OCI-LY7 (cell line): ENCODE measurements at regions not wholly inside any gene's neighbourhood (a gene's known extent, or its start where the extent isn't known, plus 50 kb on each side); places are given as distances from the start of the nearest gene placed in this dataset.

ENCODE experiments used
- BruUV-seq: library from RNA; stranded (reverse); fragments of 400-500 nt; replicated peaks from 2 replicates; lab custom pipeline; 2021; lab: Mats Ljungman, UMichigan
- CTCF ChIA-PET: fragments of 300-600 bp; sonication (Branson Sonifier 250); formaldehyde crosslinking; loops from one replicate; lab custom pipeline; 2022; ENCODE audit warnings: antibody characterized with exemption; ENCODE audit not compliant: unreplicated experiment; lab: Charles Lee
- POLR2A ChIA-PET: fragments of 300-600 bp; sonication (Branson Sonifier 250); formaldehyde crosslinking; loops from one replicate; lab custom pipeline; 2022; ENCODE audit warnings: antibody characterized with exemption; lab: Charles Lee
- DNase-seq: peaks from one replicate; pipeline ENCODE4 v3.0.0-alpha.2; 2015; ENCODE audit warnings: low spot score
- H2AFZ ChIP-seq: fragments of 200-600 bp; sonication (generic), shearing (Covaris generic); 2 replicates; pipeline ENCODE4 v1.6.1; 2014; ENCODE audit warnings: mild to moderate bottlenecking, antibody characterized with exemption, low read length, moderate library complexity
- H3K27ac ChIP-seq: fragments of 200-600 bp; sonication (generic); 2 replicates; pipeline ENCODE4 v1.5.1; 2014; ENCODE audit warnings: mixed run types, low read depth, mild to moderate bottlenecking, moderate library complexity, low read length, inconsistent platforms; ENCODE audit not compliant: poor library complexity, severe bottlenecking
- H3K36me3 ChIP-seq: fragments of 200-600 bp; sonication (generic); 2 replicates; pipeline ENCODE4 v1.6.1; 2014; ENCODE audit warnings: mild to moderate bottlenecking, antibody characterized with exemption, low read length, moderate library complexity, mixed read lengths; ENCODE audit not compliant: insufficient read depth
- H3K4me1 ChIP-seq: fragments of 200-600 bp; sonication (generic); 2 replicates; pipeline ENCODE4 v1.5.1; 2014; ENCODE audit warnings: mild to moderate bottlenecking, low read length; ENCODE audit not compliant: insufficient read depth, poor library complexity, severe bottlenecking
- H3K4me2 ChIP-seq: fragments of 200-600 bp; sonication (generic); 2 replicates; pipeline ENCODE4 v1.6.1; 2014; ENCODE audit warnings: mild to moderate bottlenecking, low read length
- H3K4me3 ChIP-seq: fragments of 200-600 bp; sonication (generic); 2 replicates; pipeline ENCODE4 v1.5.1; 2014; ENCODE audit warnings: mild to moderate bottlenecking, low read depth, low read length; ENCODE audit not compliant: poor library complexity, severe bottlenecking
- H3K79me2 ChIP-seq: fragments of 200-600 bp; sonication (generic); 2 replicates; pipeline ENCODE4 v1.6.1; 2016; ENCODE audit warnings: low read depth, mild to moderate bottlenecking, low read length, moderate library complexity, mixed read lengths; ENCODE audit not compliant: insufficient read depth
- H3K9me2 ChIP-seq: fragments of 200-600 bp; sonication (generic); 2 replicates; pipeline ENCODE4 v1.6.1; 2016; ENCODE audit warnings: mild to moderate bottlenecking, low read length, mixed read lengths; ENCODE audit not compliant: insufficient read depth
- H3K9me3 ChIP-seq: fragments of 200-600 bp; sonication (generic); 2 replicates; pipeline ENCODE4 v1.6.1; 2014; ENCODE audit warnings: mild to moderate bottlenecking, mixed run types, low read length, mixed read lengths
- H4K20me1 ChIP-seq: fragments of 200-600 bp; sonication (generic); 2 replicates; pipeline ENCODE4 v1.6.1; 2014; ENCODE audit warnings: mild to moderate bottlenecking, antibody characterized with exemption, low read length, moderate library complexity, mixed read lengths; ENCODE audit not compliant: insufficient read depth
- CTCF ChIP-seq: fragments of 200-600 bp; sonication (generic); conservative IDR thresholded peaks from 2 replicates; pipeline ENCODE4 v1.5.1; 2014; ENCODE audit warnings: mild to moderate bottlenecking, antibody characterized with exemption, low read length, moderate library complexity, mixed read lengths
- EZH2phosphoT487 ChIP-seq: fragments of 200-600 bp; sonication (generic); IDR thresholded peaks from 2 replicates; pipeline ENCODE4 v1.6.1; 2018; ENCODE audit warnings: low read depth, borderline replicate concordance, mild to moderate bottlenecking, mixed run types, antibody characterized with exemption, low read length, moderate library complexity, mixed read lengths
- intact Hi-C: fragments of 100-400 bp; cut with micrococcal nuclease; formaldehyde crosslinking; loops from one replicate; pipeline ENCODE4 v1.10.0; 2022; ENCODE audit not compliant: unreplicated experiment

- ChIA-PET CTCF (no interaction called here), POLR2A (interaction anchor here (0.6 to 0.7 kb wide), 2 partner anchors 17 to 485 kb away, joined by 3 to 4 read pairs; no protein-coding TSS in a partner anchor)
- intact Hi-C loops: loop anchor here (10.0 kb wide), 1 partner anchor 1413 kb away; no protein-coding TSS in a partner anchor
- no peak overlapping the region for H3K27ac ChIP-seq
- H3K79me2 ChIP-seq: no peaks in the 10 kb centered on the region
- no peaks in the 10 kb centered on the region for H3K9me3 ChIP-seq
- no peaks in the 10 kb centered on the region for H4K20me1 ChIP-seq
- DNase-seq: no peak
- no peaks in the 10 kb centered on the region for H3K4me1 ChIP-seq
- no peak for TF ChIP-seq EZH2phosphoT487
- TF ChIP-seq CTCF: no peak
- no peaks in the 10 kb centered on the region for H3K9me2 ChIP-seq
- BruUV-seq: no TSS peak
- no peak overlapping the region for H3K4me3 ChIP-seq
- H2AFZ ChIP-seq: no peak overlapping the region
- no peaks in the 10 kb centered on the region for H3K36me3 ChIP-seq
- no peak overlapping the region for H3K4me2 ChIP-seq
Measured at GRCh38 chr2:5368263-5368662, 323.9 kb upstream of the SOX11 start.

DNA sequence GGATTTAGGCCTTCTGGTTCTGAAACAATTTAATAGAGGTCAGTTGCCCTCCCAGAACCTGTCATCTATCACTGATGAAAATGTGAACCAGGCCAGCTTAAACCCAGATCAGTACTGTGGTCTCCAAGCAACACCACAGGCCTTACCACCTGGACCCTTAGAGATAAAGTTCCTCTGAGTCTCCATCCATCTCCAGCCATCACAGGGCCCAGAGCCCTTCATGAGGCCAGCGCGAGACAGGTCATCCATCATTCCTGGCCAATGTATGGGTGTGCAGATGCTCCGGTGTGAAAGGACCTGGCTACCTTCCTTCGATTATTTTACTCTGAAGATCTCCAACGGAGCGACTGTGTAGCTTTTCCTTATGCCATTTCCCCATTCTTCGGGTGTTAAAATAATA, 322.7 kb upstream of the SOX11 start:
- H3K9me3 ChIP-seq: no peaks in the 10 kb centered on the region
- ChIA-PET CTCF (no interaction called here), POLR2A (interaction anchor here (1.0 kb wide), 1 partner anchor 1389 kb away, joined by 3 read pairs; no protein-coding TSS in a partner anchor)
- no peak overlapping the region for H3K4me2 ChIP-seq
- H3K27ac ChIP-seq: no peak overlapping the region
- intact Hi-C loops: loop anchor here (10.0 kb wide), 1 partner anchor 1415 kb away; no protein-coding TSS in a partner anchor
- no peak for DNase-seq
- no peaks in the 10 kb centered on the region for H3K4me1 ChIP-seq
- no peak overlapping the region for H3K4me3 ChIP-seq
- no peaks in the 10 kb centered on the region for H3K9me2 ChIP-seq
- no peaks in the 10 kb centered on the region for H4K20me1 ChIP-seq
- H2AFZ ChIP-seq: no peak overlapping the region
- no peaks in the 10 kb centered on the region for H3K79me2 ChIP-seq
- H3K36me3 ChIP-seq: no peaks in the 10 kb centered on the region
- no TSS peak for BruUV-seq
- no peak for TF ChIP-seq EZH2phosphoT487
- no peak for TF ChIP-seq CTCF

- no peaks in the 10 kb centered on the region for H3K9me2 ChIP-seq
- ChIA-PET CTCF (no interaction called here), POLR2A (no interaction called here)
- H3K9me3 ChIP-seq: no peaks in the 10 kb centered on the region
- no TSS peak for BruUV-seq
- DNase-seq: no peak
- intact Hi-C loops: no loop called here
- H3K27ac ChIP-seq: no peak overlapping the region
- H3K4me3 ChIP-seq: no peak overlapping the region
- no peaks in the 10 kb centered on the region for H3K4me1 ChIP-seq
- H3K79me2 ChIP-seq: no peaks in the 10 kb centered on the region
- H3K36me3 ChIP-seq: no peaks in the 10 kb centered on the region
- no peaks in the 10 kb centered on the region for H4K20me1 ChIP-seq
- no peak overlapping the region for H3K4me2 ChIP-seq
- H2AFZ ChIP-seq: no peak overlapping the region
- no peak for TF ChIP-seq CTCF
- no peak for TF ChIP-seq EZH2phosphoT487
Measured at GRCh38 chr2:5370158-5370557, 322.0 kb upstream of the SOX11 start.
